IPS DF 19.7 (cell line): ENCODE measurements at regions not wholly inside any gene's neighbourhood (a gene's known extent, or its start where the extent isn't known, plus 50 kb on each side); places are given as distances from the start of the nearest gene placed in this dataset.

Source experiments
- DNase-seq: peaks from one replicate; pipeline ENCODE4 v3.0.0-alpha.2; 2013; ENCODE audit warnings: low read depth, low spot score

DNA sequence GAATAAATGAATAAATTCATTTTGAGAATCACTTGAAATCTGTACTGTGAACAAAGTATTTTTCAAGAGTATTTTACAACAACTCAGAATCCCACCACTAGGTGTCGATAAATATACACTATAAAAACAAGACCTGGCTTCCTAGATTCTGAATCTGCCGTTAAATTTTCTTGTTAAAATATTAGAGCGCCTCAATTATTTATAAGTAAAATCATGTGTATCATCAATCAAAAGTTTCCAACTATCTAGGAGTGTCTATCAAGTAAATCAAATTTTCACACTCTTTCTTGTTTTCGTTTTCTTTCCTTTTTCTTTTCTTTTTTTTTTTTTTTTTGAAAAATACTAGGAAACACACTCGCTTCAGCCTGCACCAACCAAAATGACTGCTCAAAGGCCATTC lies 179.2 kb upstream of the DCN start:
- no peak for DNase-seq

- DNase-seq = no peak
Observed at GRCh38 chr12:91357381-91357780, 174.8 kb upstream of the DCN start.

GRCh38 chr12:91356405-91356804 lies 173.8 kb upstream of the DCN start:
- DNase-seq = no peak

GRCh38 chr12:91355150-91356006 lies 172.8 kb upstream of the DCN start:
- peak; percentile 17 for DNase-seq

GRCh38 chr12:91353266-91353665 lies 170.6 kb upstream of the DCN start:
- DNase-seq = no peak

- no peak for DNase-seq
Observed at GRCh38 chr12:91349476-91349875, 166.9 kb upstream of the DCN start.

- no peak for DNase-seq
Observed at GRCh38 chr12:91347481-91348214, 165.0 kb upstream of the DCN start.

DNA sequence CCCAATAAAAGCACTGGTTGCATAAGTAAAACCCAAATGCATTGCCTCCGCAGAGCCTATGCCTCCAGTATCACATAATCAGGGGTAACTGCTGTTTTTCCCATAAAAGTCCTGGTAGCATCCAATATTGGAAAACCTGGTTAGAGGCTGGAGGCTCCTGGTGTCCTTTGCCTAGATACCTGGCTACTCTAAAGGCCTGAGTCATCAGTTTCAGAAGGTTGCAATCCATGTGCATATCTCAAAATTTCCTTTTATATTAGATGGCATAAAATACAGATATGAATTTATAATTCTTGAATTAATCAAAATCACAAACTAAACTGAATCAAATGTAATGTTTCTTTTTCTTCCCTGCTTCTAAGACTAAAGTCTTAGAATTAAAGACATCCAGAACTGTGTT lies 164.2 kb upstream of the DCN start:
- no peak for DNase-seq

- no peak for DNase-seq
Observed at GRCh38 chr12:91344408-91344807, 161.8 kb upstream of the DCN start.

- DNase-seq = no peak
Observed at GRCh38 chr12:91343010-91343409, 160.4 kb upstream of the DCN start.

DNA sequence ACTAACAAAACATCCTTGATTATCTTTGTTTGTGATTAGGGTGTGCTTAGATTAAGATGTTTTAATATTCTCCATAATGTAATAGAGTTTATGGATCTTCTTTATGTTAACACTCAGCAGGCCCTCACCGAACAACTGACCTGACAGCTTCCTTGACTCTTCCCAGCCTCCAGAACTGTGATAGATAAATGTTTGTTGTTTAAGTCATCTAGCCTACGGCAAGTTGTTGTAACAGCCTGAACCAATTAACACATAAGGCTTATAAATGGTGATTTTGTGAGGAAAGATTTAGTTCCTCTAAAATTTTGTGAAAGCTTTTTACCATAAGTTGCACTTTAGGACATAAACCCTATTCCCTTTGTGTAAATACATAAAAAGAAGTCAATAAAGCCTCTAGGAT lies 156.5 kb upstream of the DCN start:
- no peak for DNase-seq

DNA sequence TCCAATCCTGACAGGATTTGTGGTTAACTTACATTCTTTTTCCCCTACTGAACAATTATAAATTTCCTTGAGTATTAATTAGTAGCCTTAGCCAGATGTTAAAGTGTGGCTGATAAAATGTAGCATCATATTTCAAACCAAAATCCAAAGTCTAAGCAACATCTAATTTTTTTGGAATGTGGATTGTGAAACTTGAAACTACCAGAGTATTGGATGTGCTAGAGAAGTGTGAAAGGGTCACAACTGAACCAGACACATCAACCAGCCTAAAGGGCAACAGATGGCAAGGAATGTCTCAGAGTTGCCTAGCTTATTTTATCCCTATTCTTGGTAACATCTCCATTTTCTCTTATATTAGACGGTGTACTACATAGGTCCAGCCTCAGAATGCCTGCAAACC lies 153.1 kb upstream of the DCN start:
- no peak for DNase-seq

- no peak for DNase-seq
Observed at GRCh38 chr12:91333966-91334365, 151.3 kb upstream of the DCN start.

- DNase-seq = no peak
Observed at GRCh38 chr12:91332302-91332701, 149.7 kb upstream of the DCN start.

- no peak for DNase-seq
Observed at GRCh38 chr12:91331371-91331770, 148.8 kb upstream of the DCN start.

DNA sequence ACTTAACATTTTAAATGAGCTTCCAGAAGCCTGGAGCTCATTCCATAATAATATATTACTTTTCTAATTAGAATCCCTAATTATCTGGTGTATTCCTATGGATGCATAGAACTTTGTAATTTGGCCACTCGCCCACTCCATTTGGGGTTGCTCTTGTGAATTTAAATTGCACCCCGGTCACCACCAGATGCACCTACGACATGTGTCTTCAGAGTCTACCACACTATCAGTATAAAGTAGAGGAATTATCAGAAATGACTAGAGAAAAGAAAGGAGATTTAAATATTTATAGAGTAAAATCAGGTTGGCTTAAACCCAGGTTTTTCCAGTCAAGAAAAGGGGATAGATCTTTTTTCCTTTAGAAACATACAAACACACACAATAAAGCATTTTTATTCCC lies 145.8 kb upstream of the DCN start:
- DNase-seq = no peak

- no peak for DNase-seq
Observed at GRCh38 chr12:91327889-91328288, 145.3 kb upstream of the DCN start.

DNA sequence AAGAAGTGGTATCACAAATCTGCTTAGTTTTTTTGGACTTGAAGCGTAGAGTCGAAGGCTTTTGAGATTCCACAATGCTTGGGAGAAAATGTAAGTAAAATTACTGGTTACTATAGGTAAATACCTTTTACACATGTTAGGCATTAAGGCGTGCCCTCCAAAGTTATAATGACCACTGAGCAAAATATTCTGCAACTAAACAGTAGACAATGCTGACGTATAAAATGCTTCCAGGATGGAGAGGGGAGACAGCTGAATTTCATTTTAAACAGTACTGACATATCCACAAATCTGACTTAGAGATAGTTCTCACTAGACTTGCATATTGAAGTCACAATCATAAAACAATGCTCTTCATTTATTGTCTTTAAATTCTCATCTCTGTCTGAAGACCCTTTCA lies 144.5 kb upstream of the DCN start:
- no peak for DNase-seq

DNA sequence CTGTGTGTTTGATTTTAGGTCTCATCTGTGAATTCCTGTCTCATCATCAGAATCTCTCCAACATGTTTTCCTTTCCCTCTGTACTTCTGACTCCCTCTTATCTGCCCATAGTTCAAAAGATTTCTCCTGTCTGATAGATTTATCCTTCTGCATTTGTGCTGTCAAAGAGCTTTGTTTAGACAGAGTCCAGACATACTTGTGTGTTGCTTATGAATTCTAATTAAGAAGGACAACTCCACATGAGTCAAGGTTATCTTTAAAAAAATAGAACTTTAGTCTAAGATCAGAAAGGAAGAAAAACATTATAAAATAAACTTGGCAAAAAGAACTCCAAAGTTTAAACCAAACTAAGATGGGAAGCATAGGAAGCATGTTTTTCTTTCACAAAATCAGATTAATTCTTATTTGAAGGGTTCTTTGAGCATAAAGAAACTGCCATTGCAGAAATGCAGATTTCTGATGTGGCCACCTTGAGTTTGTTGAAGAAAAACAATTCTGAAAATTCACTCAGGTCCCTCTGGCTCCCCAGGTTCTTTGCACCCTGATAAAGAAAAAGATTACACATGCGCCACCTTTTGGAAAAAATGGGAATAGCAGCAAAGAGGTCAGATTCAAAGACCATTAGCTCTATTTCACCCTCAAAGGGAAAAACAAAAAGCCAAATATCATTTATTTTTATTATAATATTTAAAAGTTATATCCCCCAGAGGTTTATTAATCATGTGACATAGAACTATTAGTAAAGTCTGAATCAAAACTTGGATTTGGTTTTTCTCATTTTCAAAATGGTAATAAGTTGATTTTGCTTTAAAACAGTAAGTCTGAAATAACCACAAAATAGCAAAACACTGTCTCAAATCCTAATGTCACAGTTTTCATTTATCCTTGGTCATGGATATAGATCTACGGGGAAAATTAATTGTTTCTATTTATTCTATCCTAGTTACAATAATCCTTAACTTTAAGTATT lies 143.7 kb upstream of the DCN start:
- peak; percentile 5 for DNase-seq

DNA sequence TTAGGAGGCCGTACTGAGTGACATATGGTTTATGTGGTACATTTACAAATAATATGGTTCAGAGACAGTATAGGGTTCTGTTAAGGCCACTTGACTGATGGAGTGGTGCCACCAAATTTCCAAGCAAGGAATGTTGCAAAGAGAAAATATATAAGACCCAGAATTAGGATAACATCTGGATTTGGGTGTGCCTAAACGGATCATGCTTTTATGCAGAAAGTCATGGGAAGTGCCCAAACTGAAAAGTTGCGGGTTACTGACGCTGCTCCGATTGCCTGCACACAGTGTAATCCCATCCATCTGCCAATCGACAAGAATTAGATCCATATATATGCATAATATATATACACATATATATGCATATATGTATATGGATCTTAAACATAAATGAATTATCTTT lies 138.4 kb upstream of the DCN start:
- no peak for DNase-seq

- DNase-seq = no peak
Observed at GRCh38 chr12:91319071-91319760, 136.6 kb upstream of the DCN start.
